HG02588 (cell line): ENCODE measurements at regions not wholly inside any gene's neighbourhood (a gene's known extent, or its start where the extent isn't known, plus 50 kb on each side); places are given as distances from the start of the nearest gene placed in this dataset.
A peak's percentile ranks its signal among the peaks of the same experiment; 100 is the strongest.
"Not testable (repeated sequence)": the region's sequence is repeated elsewhere in the genome, so short reads cannot be mapped to it uniquely, and the experiment has no call there.

ENCODE experiments used
- ATAC-seq: cut with Tn5 transposase; IDR thresholded peaks from one replicate; pipeline ENCODE4 v1.9.1; 2021; ENCODE audit warnings: mild to moderate bottlenecking, moderate library complexity; ENCODE audit not compliant: unreplicated experiment

DNA sequence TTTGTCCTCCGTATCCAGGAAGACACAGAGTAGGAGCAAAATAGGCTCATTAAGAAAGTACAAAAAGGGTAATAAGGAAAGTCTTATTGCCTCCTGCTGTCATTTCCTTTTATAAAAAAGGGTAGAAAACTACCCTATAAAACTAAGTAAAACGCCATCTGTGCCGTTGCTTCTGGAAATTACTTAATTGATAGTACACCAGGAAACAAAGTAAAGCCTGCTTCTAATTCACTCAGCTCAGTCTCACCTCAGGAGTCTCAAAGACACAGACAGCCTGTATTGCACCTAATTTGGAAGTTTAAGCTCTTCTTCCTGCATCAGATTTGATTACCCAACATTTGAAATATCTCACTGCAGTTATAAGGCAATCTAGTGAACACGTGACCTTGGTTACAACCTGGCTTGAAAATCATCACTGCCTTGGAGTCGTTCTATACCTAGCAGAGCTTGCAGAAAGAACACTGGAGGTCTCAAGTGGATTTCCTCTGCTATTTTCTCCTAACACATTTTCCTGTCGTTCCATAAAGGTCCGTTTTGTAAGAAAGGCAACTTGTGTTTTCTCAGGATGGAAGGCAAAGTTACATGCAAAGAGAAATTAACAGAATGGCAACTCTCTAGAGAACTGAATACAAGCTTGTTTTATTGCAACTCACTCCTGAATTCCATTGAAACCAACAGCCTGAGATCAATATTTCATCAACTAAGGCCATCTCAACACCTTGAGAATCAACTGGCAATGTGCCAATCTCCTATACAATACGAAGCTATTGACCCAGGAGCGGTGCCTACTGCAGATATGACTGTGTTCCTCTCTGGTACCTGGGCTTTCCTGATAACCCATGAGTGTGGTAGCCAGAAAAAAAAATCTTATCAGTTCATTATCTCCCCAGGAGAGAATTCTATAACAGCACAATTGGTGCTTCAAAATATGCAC, 203.3 kb upstream of the LMCD1 start:
- ATAC-seq, result no peak

DNA sequence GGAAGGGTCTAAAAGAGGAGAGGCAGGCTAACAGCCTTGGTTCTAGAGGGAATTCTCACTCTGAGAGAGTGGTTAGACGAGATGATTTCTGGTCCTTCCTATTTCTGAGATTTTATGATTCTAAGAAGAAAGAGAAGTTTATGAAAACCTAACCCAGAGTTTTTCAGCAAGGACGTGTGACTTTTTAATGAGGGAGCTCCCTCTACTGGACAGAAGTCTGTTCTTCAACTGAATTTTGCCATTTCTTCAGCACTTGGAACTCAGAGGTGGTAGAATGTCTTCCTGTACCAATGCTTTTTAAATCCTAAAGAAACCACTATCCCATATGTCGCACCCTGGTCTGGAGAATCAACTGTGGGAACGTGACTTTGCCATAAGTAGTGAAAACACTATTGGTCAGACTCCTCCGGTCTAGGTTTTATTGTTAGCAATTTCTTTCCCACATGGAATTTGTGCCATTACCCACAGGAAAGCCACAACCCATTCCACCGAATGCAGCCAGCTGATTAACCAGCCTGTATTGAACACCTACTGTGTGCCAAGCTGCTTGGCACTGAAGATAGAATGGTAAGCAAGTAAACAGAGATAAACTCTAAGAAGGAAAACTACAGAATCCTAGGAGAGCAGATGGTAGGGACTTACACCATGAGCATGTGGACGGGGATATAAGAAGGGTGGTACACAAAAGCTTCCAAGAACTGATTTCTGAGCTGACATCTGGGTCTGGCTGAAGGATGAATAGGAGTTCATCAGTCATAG, 199.5 kb upstream of the LMCD1 start:
- ATAC-seq, result no peak

DNA sequence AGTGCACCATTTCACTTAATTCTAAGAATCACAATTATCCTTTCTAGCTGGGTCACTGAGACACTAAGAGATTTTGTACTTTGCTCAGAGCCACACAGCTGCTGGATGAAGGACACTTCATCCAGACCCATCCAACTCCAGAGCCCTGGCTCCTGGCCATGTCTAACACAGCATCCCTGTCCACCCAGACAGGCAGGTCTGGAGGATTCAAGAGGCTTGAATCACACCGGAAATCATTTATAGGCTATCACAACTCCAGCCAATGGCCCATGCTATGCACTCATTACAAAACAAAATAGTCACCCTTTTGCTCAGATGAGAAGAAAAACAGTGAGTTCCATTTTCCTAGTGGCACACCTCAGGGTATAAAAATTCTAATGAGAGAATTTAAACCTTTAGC, 198.2 kb upstream of the LMCD1 start:
- no peak for ATAC-seq

DNA sequence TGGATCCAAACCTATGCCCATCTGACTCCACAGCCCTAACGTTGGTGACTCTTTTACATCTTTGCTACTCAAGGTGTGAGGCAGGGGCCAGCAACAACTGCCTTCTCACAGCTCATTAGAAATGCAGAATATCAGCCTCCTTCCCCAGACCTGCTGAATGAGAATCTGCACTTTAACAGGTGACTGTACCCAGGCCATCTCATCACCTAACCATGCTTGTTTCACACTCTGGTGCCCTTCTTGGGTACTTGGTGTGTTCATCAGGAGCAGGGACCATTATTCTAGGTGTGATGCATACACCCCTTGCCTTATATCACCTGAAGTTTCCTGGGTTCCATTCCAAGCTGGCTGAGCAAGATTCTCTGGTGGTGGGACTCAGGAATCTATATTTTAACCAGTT, 196.3 kb upstream of the LMCD1 start:
- ATAC-seq, result no peak

DNA sequence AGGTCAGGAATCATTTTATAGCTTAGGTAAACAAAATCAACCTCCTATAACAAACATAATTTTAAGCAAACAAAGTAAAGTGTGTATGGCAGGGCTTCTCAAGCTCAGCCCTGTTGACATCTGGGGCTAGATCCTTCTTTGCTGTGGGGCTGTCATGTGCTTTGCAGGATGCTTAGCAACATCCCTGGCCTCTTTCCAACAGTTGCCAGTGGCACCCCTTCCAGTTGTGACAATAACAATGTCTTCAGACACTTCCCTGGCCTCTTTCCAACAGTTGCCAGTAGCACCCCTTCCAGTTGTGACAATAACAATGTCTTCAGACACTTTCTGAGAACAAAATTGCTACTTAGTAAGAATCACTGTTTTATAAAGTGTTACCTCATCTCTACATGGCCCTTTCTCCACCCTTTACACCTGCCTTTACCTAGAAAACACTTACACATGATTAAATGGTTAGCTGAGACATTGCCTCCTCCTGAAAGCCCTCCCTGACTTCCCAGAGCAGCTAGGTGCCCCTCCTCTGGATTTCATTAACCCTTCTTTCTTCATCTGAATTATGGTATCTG, 194.0 kb upstream of the LMCD1 start:
- no peak for ATAC-seq

DNA sequence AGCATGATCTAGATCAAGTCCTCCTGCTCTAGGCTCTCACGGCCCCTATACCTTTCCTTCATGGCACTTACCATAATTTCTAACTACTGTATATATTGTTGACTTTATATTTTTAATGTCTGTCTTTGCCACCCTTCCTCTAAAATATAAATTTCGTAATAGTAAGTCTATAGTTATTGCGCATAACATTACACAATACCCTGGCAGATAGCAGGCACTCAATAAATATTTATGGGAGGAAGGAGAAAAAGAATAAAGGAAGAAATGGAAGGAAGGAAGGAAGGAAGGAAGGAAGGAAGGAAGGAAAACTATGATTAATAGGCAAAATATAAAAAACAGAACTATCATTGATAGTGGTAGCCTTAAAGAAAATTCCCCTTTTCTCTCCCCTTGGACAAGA, 190.3 kb upstream of the LMCD1 start:
- ATAC-seq, result no peak

DNA sequence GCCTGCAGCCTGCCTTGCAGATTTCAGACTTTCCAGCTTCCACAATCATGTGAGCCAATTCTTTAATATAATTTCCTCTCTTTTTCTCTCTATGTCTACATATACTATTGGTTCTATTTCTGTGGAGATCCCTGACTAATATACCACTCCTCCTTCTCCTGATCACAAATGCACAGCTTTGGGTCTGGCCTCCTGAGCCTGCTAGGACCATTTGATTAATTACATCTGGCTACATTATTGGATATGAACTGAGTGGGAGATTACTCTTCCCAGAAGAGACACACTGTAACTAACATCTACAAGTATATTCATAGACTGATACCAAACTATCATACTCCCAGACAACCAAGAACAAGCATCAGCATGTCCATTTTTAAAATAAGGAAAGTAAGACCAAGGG, 188.9 kb upstream of the LMCD1 start:
- ATAC-seq, result no peak

DNA sequence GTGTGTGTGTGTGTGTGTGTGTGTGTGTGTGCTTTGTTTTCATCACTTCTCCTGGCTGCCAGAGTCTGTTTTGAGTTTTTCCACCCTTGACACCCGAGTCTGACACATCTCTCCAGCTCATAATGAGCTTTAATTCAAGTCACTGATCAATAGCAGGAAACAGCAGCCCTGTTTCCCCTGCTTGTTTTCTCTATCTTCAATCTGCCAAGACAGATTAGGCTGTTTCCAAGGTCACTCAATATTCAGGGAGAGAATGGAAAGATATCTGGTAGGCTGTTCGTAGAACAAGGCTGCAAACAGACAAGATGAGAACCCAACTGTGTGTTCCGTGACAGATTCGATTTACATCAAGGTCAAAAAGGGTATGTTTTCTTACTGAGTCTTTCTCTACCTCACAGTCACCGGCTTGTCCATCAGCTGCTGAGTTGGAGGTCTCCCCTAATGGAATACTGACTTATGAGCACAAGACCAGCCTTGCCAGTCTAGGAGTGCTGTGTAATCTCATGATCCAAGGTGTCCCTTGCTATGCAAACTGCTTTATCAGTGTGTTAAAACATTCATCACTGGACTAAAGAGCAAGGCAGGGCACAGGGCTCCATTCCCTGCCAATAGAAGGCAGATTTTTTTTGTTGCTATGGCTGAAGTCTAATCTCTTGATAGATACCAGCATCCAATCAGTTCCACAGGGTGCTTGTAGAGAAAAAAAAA, 187.9 kb upstream of the LMCD1 start:
- no peak for ATAC-seq

DNA sequence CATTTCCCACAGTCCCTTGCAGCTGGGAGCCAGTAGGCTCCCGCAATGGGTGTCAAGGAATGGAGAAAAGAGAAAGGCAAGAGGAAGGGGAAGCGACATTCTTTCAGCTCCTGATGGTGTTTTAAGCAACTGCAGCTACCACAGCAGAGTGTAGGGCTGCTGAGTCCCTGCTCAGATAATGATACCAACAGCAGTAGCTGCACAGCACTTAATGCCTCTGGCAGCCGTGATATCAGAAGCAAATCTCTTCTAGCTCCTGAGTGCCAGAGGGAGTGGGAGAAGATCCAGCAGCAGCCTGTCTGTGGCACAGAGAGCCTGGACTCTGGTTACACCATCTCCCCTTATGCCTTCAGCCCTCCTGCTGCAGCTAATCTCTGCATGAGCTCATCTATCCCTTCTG, 186.1 kb upstream of the LMCD1 start:
- ATAC-seq, result not testable (repeated sequence)

DNA sequence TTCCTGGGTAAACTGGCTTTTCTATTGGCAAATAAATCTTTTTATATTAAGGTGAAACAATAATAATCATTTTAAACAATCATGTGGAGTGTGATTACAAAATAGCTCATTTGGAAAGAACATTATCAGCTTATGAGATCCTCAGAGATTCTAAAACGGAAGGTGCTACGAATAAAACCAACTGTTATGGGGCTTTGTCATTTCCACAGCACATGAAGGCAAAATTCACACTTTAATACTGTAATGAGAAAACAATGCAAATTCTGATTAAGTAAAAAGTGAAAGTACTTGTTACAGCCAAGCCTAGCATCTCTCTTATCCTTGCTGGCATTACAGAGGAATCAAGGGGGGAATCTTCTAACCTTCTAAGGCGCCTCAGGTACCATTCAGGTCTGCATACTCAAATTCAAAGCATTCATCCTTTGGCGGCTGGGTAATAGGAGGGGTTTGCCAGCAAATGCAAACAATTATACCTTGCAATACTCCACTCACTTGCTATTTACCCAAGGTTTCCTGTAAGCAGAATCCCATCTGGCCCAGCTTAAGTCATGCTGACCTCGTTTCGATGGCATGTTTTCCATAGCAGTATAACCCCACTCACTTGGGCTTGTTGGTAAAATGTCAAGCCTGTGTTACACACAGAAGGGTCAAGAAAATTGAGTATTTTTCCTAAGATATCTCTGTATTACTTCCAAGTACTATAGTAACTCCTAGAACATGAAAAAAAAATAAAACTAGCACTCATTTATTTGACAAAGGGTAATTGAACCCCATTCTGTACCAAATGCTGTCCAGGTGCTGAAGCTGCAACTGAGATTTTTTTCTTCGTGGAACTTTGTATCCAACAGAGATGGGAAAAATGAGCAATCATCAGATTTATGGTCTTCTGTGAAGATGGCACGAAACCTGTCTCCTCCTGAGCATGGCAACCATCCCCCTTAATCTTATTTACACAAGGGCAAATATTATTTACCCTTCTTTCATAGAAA, 183.7 kb upstream of the LMCD1 start:
- no peak for ATAC-seq

DNA sequence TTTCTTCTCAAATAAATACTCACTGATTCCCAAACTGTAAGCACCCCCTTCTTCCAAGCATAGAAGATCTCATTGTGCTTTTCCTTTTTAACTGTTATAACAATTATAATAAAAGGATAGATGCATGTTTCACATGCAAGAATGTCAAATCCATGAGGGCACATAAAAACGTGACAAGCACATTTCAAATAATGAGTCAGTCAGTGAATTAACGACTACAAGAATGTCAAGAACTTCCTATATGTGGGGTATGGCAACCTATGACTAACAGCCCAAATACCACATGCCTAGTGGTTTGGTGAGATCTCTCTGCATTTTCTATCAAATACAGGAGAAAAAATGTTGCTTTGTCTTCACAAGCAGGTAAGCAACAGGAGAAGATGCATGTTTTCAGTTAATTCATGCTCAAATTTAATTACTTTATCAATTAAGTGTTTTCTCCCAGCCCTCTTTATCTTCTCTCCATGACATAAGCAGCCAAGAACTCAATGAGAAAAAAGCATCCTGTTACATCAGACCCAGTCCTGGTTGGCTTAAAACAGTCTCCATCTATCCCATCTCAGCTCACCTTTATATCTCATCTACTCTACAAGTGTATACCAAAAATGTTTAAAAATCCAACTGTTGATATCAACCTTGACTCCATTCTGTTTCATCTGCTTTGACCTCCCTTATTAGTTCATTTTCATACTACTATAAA, 181.5 kb upstream of the LMCD1 start:
- no peak for ATAC-seq

DNA sequence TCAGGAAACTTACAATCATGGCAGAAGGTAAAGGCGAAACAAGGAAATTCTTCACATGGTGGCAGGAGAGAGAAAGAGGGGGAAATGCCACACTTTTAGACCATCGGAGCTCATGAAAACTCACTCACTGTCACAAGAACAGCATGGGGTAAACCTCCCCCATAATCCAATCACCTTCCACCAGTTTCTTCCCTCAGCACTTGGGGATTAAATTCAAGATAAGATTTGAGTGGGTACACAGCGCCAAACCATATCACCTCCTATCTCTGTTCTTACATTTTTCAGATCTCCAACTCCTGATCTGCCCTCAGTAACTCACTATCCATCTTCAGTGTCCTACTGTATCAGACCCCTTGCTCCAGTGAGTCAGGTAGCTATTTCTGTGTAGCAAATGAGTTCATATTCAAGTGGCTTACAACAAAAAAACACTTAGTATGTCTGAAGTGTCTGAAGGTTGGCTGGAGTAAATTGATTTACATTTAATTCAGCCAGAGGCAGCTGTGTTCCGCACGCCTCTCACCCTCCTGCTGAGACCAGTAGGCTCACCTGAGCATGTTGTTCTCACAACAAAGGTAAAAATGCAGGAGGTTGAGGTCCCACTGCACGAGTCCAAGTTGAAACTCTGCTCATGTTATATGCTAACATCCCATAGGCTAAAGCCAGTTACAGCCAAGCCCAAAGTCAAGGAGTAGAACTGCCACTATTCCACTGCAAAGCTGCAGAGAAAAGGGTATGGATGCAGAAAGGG, 180.7 kb upstream of the LMCD1 start:
- no peak for ATAC-seq

DNA sequence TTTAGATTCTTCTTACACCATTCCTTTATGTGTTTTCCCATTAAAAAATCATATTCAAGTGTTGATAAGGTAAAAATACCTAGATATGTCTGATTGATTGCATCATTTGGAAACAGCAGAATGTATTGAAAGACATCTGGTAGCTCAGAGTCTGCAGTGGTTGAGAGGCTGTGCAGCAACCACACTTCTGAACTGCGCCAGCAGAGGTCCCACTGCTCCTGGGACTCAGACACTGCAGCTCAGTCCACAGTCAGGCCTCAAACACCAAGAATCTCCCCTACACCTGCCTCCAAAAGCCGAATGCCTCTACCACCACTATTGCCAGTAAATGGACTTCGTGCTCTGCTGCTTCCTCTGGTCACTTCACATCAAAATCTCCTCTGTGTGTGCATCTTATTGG, 176.9 kb upstream of the LMCD1 start:
- ATAC-seq, result peak; percentile 67

DNA sequence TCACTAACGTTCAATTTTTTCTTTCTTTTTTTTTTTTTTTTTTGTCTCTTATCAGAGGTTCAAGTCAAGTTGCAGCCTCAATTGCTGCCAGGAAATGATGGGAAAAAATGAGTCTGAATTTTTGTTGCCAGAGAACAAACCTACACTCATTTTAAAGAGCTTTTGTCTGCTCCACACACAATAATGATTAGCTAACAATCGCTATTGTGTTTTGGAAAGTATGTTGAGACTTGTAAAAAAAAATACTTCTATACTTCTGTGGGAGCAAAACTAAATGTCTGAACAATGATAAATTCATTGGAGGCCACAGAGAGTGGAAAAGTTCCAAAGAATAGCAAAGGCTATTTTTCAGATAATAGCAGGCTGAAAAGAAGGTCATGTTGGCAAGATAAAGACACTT, 176.3 kb upstream of the LMCD1 start:
- ATAC-seq, result no peak

DNA sequence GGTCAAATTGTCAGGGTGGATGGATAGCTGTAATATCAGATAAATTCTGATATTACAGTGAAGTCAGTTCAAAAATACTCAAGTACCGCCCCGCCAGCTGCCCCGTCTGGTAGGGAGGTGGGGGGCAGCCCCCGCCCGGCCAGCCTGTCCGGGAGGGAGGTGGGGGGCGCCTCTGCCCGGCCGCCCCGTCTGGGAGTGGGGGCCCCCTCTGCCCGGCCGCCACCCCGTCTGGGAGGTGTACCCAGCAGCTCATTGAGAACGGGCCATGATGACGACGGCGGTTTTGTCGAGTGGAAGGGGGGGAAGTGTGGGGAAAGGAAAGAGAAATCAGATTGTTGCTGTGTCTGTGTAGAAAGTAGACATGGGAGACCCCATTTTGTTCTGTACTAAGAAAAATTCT, 175.8 kb upstream of the LMCD1 start:
- not testable (repeated sequence) for ATAC-seq

DNA sequence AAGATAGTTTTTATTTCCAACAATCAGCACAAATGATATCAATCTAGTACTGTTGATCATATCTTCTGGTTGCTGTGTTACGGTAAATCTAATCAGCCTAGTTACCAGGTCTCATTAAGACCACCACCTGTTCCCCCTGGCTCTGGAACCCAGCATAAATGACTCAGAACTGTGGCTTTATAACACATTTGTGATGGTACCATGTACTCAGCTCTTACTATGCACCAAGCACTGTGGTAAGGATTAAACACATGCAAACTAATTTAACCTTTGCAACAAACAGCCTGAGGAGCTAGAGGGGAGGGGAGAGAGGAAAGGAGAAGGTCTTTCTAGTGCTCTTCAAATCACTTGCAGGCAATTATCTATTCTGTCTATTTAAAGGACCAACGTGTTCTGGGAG, 173.9 kb upstream of the LMCD1 start:
- no peak for ATAC-seq

DNA sequence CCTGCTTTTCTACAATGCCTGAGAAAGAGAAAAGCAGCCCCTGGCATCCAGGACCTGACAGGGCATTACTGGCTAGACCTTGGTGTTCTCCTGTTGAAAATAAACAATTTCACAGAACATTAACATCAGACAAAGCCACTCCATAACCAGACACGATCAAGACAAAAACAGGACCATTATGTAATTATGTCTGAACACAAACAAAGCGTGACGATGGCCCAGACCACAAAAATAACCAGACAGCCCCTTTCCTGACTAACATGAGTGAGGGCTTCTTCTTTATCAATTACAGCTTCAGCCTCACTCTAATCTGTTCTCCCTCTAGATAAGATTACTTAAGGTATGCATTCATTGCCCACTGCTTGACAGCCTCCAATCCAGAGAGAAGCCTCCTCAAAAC, 172.7 kb upstream of the LMCD1 start:
- no peak for ATAC-seq

DNA sequence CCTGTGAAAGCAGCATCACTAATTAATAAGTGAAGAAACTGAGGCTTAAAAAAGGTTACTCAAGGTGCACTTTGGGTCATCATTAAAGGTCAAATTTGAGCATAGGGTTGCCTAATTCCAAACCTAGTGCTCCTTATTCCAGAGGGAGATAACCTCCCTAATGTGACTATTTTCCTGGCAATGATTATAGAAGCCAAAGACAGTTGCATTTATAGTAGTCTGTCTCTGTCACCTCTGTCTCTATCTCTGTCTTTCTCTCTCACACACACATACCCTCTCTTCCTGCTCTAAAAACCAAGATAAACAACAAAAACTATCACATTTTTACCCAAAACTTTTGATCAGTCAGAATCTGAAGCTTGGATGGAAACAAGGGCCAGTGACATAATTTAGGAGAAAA, 172.0 kb upstream of the LMCD1 start:
- no peak for ATAC-seq

DNA sequence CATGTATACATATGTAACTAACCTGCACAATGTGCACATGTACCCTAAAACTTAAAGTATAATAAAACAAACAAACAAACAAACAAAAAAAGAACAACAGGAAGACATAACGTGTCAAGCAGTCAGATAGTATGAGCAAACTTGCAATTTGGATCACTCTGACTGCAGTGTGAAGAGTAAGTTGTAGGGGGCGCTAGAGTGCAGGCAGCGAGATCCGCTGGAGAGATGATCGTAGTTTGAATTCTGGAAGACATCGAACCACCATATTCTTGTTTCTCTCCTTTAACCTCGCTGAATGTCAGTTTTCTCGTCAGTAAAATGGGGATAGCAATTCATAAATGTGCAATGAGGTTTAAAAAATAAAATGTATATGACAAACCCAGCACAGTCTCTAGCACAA, 165.2 kb upstream of the LMCD1 start:
- ATAC-seq, result no peak
